Neural cell (in vitro differentiated cells): ENCODE measurements at regions not wholly inside any gene's neighbourhood (a gene's known extent, or its start where the extent isn't known, plus 50 kb on each side); places are given as distances from the start of the nearest gene placed in this dataset.

ENCODE experiments used
- EP300 ChIP-seq: fragments of 450-650 bp; conservative IDR thresholded peaks from 2 replicates; pipeline ENCODE4 v1.6.1; 2014; ENCODE audit warnings: antibody characterized with exemption, mild to moderate bottlenecking, moderate library complexity; ENCODE audit not compliant: poor library complexity, severe bottlenecking
- EZH2 ChIP-seq: fragments of 200-600, 300-800 bp; shearing (Covaris generic), sonication (generic); IDR thresholded peaks from 2 replicates; pipeline ENCODE4 v1.6.1; 2014; ENCODE audit warnings: antibody characterized with exemption, low read length, borderline replicate concordance, mild to moderate bottlenecking; ENCODE audit not compliant: insufficient read depth, poor library complexity, severe bottlenecking
- TF ChIP-seq, protein P1 (sequence below): fragments of 450-650 bp; IDR thresholded peaks from 2 replicates; pipeline ENCODE4 v1.5.1; 2014; ENCODE audit warnings: antibody characterized with exemption, mild to moderate bottlenecking, moderate library complexity; ENCODE audit not compliant: poor library complexity, severe bottlenecking
- TF ChIP-seq, protein P2 (sequence below): IDR thresholded peaks from 2 replicates; pipeline ENCODE4 v1.6.1; 2012; ENCODE audit warnings: borderline replicate concordance

- TF ChIP-seq, protein P1, sequence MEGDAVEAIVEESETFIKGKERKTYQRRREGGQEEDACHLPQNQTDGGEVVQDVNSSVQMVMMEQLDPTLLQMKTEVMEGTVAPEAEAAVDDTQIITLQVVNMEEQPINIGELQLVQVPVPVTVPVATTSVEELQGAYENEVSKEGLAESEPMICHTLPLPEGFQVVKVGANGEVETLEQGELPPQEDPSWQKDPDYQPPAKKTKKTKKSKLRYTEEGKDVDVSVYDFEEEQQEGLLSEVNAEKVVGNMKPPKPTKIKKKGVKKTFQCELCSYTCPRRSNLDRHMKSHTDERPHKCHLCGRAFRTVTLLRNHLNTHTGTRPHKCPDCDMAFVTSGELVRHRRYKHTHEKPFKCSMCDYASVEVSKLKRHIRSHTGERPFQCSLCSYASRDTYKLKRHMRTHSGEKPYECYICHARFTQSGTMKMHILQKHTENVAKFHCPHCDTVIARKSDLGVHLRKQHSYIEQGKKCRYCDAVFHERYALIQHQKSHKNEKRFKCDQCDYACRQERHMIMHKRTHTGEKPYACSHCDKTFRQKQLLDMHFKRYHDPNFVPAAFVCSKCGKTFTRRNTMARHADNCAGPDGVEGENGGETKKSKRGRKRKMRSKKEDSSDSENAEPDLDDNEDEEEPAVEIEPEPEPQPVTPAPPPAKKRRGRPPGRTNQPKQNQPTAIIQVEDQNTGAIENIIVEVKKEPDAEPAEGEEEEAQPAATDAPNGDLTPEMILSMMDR, result no peak
- TF ChIP-seq EZH2 (no peak), EP300 (no peak)
- TF ChIP-seq, protein P2, sequence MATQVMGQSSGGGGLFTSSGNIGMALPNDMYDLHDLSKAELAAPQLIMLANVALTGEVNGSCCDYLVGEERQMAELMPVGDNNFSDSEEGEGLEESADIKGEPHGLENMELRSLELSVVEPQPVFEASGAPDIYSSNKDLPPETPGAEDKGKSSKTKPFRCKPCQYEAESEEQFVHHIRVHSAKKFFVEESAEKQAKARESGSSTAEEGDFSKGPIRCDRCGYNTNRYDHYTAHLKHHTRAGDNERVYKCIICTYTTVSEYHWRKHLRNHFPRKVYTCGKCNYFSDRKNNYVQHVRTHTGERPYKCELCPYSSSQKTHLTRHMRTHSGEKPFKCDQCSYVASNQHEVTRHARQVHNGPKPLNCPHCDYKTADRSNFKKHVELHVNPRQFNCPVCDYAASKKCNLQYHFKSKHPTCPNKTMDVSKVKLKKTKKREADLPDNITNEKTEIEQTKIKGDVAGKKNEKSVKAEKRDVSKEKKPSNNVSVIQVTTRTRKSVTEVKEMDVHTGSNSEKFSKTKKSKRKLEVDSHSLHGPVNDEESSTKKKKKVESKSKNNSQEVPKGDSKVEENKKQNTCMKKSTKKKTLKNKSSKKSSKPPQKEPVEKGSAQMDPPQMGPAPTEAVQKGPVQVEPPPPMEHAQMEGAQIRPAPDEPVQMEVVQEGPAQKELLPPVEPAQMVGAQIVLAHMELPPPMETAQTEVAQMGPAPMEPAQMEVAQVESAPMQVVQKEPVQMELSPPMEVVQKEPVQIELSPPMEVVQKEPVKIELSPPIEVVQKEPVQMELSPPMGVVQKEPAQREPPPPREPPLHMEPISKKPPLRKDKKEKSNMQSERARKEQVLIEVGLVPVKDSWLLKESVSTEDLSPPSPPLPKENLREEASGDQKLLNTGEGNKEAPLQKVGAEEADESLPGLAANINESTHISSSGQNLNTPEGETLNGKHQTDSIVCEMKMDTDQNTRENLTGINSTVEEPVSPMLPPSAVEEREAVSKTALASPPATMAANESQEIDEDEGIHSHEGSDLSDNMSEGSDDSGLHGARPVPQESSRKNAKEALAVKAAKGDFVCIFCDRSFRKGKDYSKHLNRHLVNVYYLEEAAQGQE, result no peak
Measured at GRCh38 chr22:27509132-27509920, 292.2 kb downstream of the MN1 start.
